ENCODE measurements at regions not wholly inside any gene's neighbourhood (a gene's known extent, or its start where the extent isn't known, plus 50 kb on each side); places are given as distances from the start of the nearest gene placed in this dataset.

DNA sequence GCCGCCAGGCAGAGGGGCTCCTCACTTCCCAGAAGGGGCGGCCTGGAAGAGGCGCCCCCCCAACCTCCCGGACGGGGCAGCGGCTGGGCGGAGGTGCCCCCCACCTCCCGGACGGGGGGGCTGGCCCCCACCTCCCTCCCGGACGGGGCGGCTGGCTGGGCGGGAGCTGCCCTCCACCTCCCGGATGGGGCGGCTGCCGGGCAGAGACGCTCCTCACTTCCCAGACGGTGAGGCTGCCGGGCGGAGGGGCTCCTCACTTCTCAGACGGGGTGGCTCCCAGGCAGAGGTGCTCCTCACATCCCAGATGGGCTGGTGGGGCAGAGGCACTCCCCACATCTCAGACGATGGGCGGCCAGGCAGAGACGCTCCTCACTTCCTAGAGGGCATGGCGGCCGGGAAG, 389.7 kb upstream of the EYS start:
- TF ChIP-seq MAFK (IDR thresholded peaks at IDR 0.05; ENCODE audit: partially characterized antibody) (no peak), BHLHE40 (IDR thresholded peaks at IDR 0.05; ENCODE audit: low read depth, low read length) (no peak), RNF2 (IDR thresholded peaks at IDR 0.05; ENCODE audit: borderline replicate concordance, low read depth) (no peak), CTCF (IDR thresholded peaks at IDR 0.05) (no peak), POLR2A (IDR thresholded peaks at IDR 0.05; ENCODE audit: low read length) (no peak), HDAC2 (IDR thresholded peaks at IDR 0.05) (no peak), CHD2 (IDR thresholded peaks at IDR 0.05; ENCODE audit: low read length, partially characterized antibody) (no peak), RFX5 (IDR thresholded peaks at IDR 0.05) (no peak), FOSL2 (IDR thresholded peaks at IDR 0.05) (no peak), FOSL2 (CRISPR knock-in tag; IDR thresholded peaks at IDR 0.05) (no peak), CBX8 (IDR thresholded peaks at IDR 0.05) (no peak), RARB (CRISPR knock-in tag; IDR thresholded peaks at IDR 0.05) (no peak)
- TF ChIP-seq, protein P1, sequence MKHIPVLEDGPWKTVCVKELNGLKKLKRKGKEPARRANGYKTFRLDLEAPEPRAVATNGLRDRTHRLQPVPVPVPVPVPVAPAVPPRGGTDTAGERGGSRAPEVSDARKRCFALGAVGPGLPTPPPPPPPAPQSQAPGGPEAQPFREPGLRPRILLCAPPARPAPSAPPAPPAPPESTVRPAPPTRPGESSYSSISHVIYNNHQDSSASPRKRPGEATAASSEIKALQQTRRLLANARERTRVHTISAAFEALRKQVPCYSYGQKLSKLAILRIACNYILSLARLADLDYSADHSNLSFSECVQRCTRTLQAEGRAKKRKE (CRISPR knock-in tag; IDR thresholded peaks at IDR 0.05; ENCODE audit: low read depth): no peak

Measured in A549 (cell line).